ENCODE measurements at regions not wholly inside any gene's neighbourhood (a gene's known extent, or its start where the extent isn't known, plus 50 kb on each side); places are given as distances from the start of the nearest gene placed in this dataset.

GRCh38 chr5:10157085-10157669 is 92.5 kb downstream of the ATPSCKMT start (continued):
- TF ChIP-seq ZHX2 (IDR thresholded peaks at IDR 0.05; ENCODE audit: low read depth) (no peak), ZHX2 (CRISPR knock-in tag; IDR thresholded peaks at IDR 0.05; ENCODE audit: borderline replicate concordance) (no peak), FOXA3 (CRISPR knock-in tag; IDR thresholded peaks at IDR 0.05) (peak; percentile 81), ZSCAN29 (CRISPR knock-in tag; conservative IDR thresholded peaks at IDR 0.05) (no peak), DNMT3B (CRISPR knock-in tag; conservative IDR thresholded peaks at IDR 0.05) (no peak), NCOA2 (CRISPR knock-in tag; IDR thresholded peaks at IDR 0.05) (peak; percentile 77), TBL1XR1 (IDR thresholded peaks at IDR 0.05; ENCODE audit: borderline replicate concordance, low read length, partially characterized antibody) (no peak), ZNF414 (CRISPR knock-in tag; IDR thresholded peaks at IDR 0.05) (no peak), ZNF770 (CRISPR knock-in tag; IDR thresholded peaks at IDR 0.05) (no peak), FOSL1 (CRISPR knock-in tag; IDR thresholded peaks at IDR 0.05; ENCODE audit: borderline replicate concordance) (no peak), CSRNP1 (CRISPR knock-in tag; IDR thresholded peaks at IDR 0.05) (no peak), ZNF556 (CRISPR knock-in tag; IDR thresholded peaks at IDR 0.05; ENCODE audit: borderline replicate concordance) (no peak), ZNF34 (CRISPR knock-in tag; IDR thresholded peaks at IDR 0.05; ENCODE audit: borderline replicate concordance) (no peak), HNRNPUL1 (IDR thresholded peaks at IDR 0.05; ENCODE audit: low read depth, low read length) (no peak), ZFP36 (IDR thresholded peaks at IDR 0.05; ENCODE audit: borderline replicate concordance, low read depth, low read length, partially characterized antibody) (no peak), ZNF570 (CRISPR knock-in tag; IDR thresholded peaks at IDR 0.05; ENCODE audit: borderline replicate concordance) (no peak), ZNF17 (CRISPR knock-in tag; IDR thresholded peaks at IDR 0.05) (no peak), ISL2 (CRISPR knock-in tag; IDR thresholded peaks at IDR 0.05) (peak; percentile 60; the same call in 1 of the 2 replicates), THRA (CRISPR knock-in tag; IDR thresholded peaks at IDR 0.05; ENCODE audit: borderline replicate concordance) (peak; percentile 51; the same call in 1 of the 2 replicates)
